ENCODE measurements at regions not wholly inside any gene's neighbourhood (a gene's known extent, or its start where the extent isn't known, plus 50 kb on each side); places are given as distances from the start of the nearest gene placed in this dataset.

GRCh38 chr9:88326936-88327335, 61.3 kb upstream of the SPIN1 start:
- DNase-seq (ENCODE audit: low read depth), result no peak

GRCh38 chr9:88326015-88326414, 62.2 kb upstream of the SPIN1 start:
- DNase-seq (ENCODE audit: low read depth), result no peak

- peak; percentile 76 for DNase-seq (ENCODE audit: low read depth)
Observed at GRCh38 chr9:88322906-88323566, 65.2 kb upstream of the SPIN1 start.

- DNase-seq (ENCODE audit: low read depth), result no peak
Observed at GRCh38 chr9:88321764-88322163, 66.5 kb upstream of the SPIN1 start.

GRCh38 chr9:88320748-88321415, 67.4 kb upstream of the SPIN1 start:
- no peak for DNase-seq (ENCODE audit: low read depth)

- peak; percentile 25 for DNase-seq (ENCODE audit: low read depth)
Observed at GRCh38 chr9:88319936-88320747, 68.1 kb upstream of the SPIN1 start.

- DNase-seq (ENCODE audit: low read depth), result no peak
Observed at GRCh38 chr9:88313364-88314220, 74.7 kb upstream of the SPIN1 start.

- no peak for DNase-seq (ENCODE audit: low read depth)
Observed at GRCh38 chr9:88312517-88313103, 75.6 kb upstream of the SPIN1 start.

- no peak for DNase-seq (ENCODE audit: low read depth)
Observed at GRCh38 chr9:88312045-88312444, 76.2 kb upstream of the SPIN1 start.

- peak; percentile 8 for DNase-seq (ENCODE audit: low read depth)
Observed at GRCh38 chr9:88310310-88310980, 77.8 kb upstream of the SPIN1 start.

- no peak for DNase-seq (ENCODE audit: low read depth)
Observed at GRCh38 chr9:88308831-88309560, 79.2 kb upstream of the SPIN1 start.

- no peak for DNase-seq (ENCODE audit: low read depth)
Observed at GRCh38 chr9:88307136-88307535, 81.1 kb upstream of the SPIN1 start.

- DNase-seq (ENCODE audit: low read depth), result peak; percentile 40
Observed at GRCh38 chr9:88303721-88304451, 84.4 kb upstream of the SPIN1 start.

- DNase-seq (ENCODE audit: low read depth), result no peak
Observed at GRCh38 chr9:88302579-88303324, 85.5 kb upstream of the SPIN1 start.

- DNase-seq (ENCODE audit: low read depth), result no peak
Observed at GRCh38 chr9:88300556-88300955, 87.7 kb upstream of the SPIN1 start.

- no peak for DNase-seq (ENCODE audit: low read depth)
Observed at GRCh38 chr9:88291856-88292255, 96.4 kb upstream of the SPIN1 start.

- no peak for DNase-seq (ENCODE audit: low read depth)
Observed at GRCh38 chr9:88291056-88291455, 97.2 kb upstream of the SPIN1 start.

- DNase-seq (ENCODE audit: low read depth), result no peak
Observed at GRCh38 chr9:88289532-88289931, 98.7 kb upstream of the SPIN1 start.

- DNase-seq (ENCODE audit: low read depth), result no peak
Observed at GRCh38 chr9:88287972-88288371, 100.3 kb upstream of the SPIN1 start.

All from iris pigment epithelial cell (primary cell).